HepG2 (cell line): ENCODE measurements at regions not wholly inside any gene's neighbourhood (a gene's known extent, or its start where the extent isn't known, plus 50 kb on each side); places are given as distances from the start of the nearest gene placed in this dataset.

Experiments
- ASH2L ChIP-seq: fragments of 300-600, 200-600 bp; sonication (generic); IDR thresholded peaks from 2 replicates; pipeline ENCODE4 v1.7.0; 2017; ENCODE audit warnings: low read depth, mild to moderate bottlenecking, moderate library complexity, mixed read lengths, low read length; ENCODE audit not compliant: insufficient read length
- DPF2 ChIP-seq: sonication (generic); formaldehyde crosslinking; IDR thresholded peaks from 2 replicates; pipeline ENCODE4 v1.4.0; 2020; ENCODE audit warnings: mild to moderate bottlenecking, low read depth, missing genetic modification reagents, borderline replicate concordance
- HMG20A ChIP-seq: IDR thresholded peaks from 2 replicates; pipeline ENCODE4 v1.6.1; 2016; ENCODE audit warnings: borderline replicate concordance
- IKZF4 ChIP-seq: sonication (generic); formaldehyde crosslinking; IDR thresholded peaks from 2 replicates; pipeline ENCODE4 v1.5.1; 2020; ENCODE audit warnings: borderline replicate concordance, mild to moderate bottlenecking, low read depth, missing genetic modification reagents; ENCODE audit errors: not compliant biosample characterization
- IRF1 ChIP-seq: sonication (generic); formaldehyde crosslinking; IDR thresholded peaks from 2 replicates; pipeline ENCODE4 v1.4.0; 2020; ENCODE audit warnings: low read depth, mild to moderate bottlenecking, missing genetic modification reagents
- MEF2D ChIP-seq: sonication (generic); formaldehyde crosslinking; IDR thresholded peaks from 2 replicates; pipeline ENCODE4 v1.5.1; 2020; ENCODE audit warnings: mild to moderate bottlenecking, missing genetic modification reagents
- PHB2 ChIP-seq: fragments of 450-650 bp; IDR thresholded peaks from 2 replicates; pipeline ENCODE4 v1.6.1; 2018; ENCODE audit not compliant: partially characterized antibody
- PHF21A ChIP-seq: sonication (generic); formaldehyde crosslinking; IDR thresholded peaks from 2 replicates; pipeline ENCODE4 v1.5.0; 2020; ENCODE audit warnings: mild to moderate bottlenecking, missing genetic modification reagents
- SNAPC2 ChIP-seq: sonication (generic); formaldehyde crosslinking; IDR thresholded peaks from 2 replicates; pipeline ENCODE4 v1.8.1; 2022; ENCODE audit warnings: mild to moderate bottlenecking, missing genetic modification reagents
- TEF ChIP-seq: sonication (generic); formaldehyde crosslinking; IDR thresholded peaks from 2 replicates; pipeline ENCODE4 v1.5.0; 2020; ENCODE audit warnings: missing genetic modification reagents
- TFAP4 ChIP-seq: sonication (generic); IDR thresholded peaks from 2 replicates; pipeline ENCODE4 v1.6.1; 2016; ENCODE audit warnings: low read depth, borderline replicate concordance
- ZNF414 ChIP-seq: sonication (generic); formaldehyde crosslinking; IDR thresholded peaks from 2 replicates; pipeline ENCODE4 v1.5.0; 2020; ENCODE audit warnings: missing genetic modification reagents
- ZNF646 ChIP-seq: sonication (generic); formaldehyde crosslinking; IDR thresholded peaks from 2 replicates; pipeline ENCODE4 v1.9.0; 2021; ENCODE audit warnings: mild to moderate bottlenecking, missing genetic modification reagents

- no peak for TF ChIP-seq ZNF646
- TF ChIP-seq PHB2, result no peak
- no peak for TF ChIP-seq IRF1 (CRISPR knock-in tag)
- TF ChIP-seq PHF21A, result 0 out of 2 replicates have a peak, but pooled peaks have one; percentile 24
- TF ChIP-seq SNAPC2, result no peak
- 0 out of 2 replicates have a peak, but pooled peaks have one; percentile 41 for TF ChIP-seq ZNF414 (CRISPR knock-in tag)
- TF ChIP-seq MEF2D, result no peak
- TF ChIP-seq TFAP4, result peak; percentile 29; the same call in 1 of the 2 replicates
- TF ChIP-seq DPF2 (CRISPR knock-in tag), result peak; percentile 55; the same call in 1 of the 2 replicates
- TF ChIP-seq ASH2L, result peak; percentile 61
- no peak for TF ChIP-seq IKZF4 (CRISPR knock-in tag)
- no peak for TF ChIP-seq TEF (CRISPR knock-in tag)
- TF ChIP-seq HMG20A, result peak; percentile 41; the same call in 1 of the 2 replicates
- TF ChIP-seq, all 625 proteins: peak for 68
These were observed 205.5 kb upstream of the MYT1L start (continued) for GRCh38 chr2:2536416-2537056.
